ENCODE measurements at regions not wholly inside any gene's neighbourhood (a gene's known extent, or its start where the extent isn't known, plus 50 kb on each side); places are given as distances from the start of the nearest gene placed in this dataset.

DNA sequence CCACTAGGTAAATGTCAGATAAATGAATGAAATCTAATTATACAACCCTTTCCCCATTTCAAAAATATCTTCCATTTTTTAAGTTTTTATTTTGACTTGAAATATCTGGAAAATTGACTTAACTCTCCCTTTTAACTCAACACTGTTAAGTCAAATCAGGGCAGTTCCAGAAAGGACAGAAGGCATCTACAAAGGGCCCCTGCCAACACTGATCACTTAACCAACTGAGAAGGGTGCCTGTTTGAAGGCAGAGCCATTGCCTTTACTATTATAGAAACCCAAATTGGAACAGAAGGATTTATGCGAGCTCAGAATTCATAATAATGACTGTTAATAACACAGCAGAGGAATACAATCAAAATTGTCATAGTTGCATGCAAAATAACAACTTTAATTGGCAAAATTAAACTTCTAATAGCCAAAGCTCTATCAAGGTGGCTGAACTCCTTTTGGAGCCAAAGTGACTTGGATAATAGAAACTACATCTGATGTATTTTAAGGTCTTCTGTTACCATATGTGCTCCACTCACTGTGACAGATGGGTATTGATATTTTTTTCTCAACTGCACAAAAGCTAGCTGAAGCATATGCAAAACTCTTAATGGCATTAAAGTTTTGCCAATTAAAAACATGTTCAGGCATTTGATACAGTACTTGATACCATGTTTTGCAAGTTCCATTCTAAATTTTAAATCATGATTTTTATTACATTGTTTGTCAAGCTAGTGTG lies 383.8 kb downstream of the NOVA1 start:
- H3K4me1 ChIP-seq (ENCODE audit: control insufficient read depth, low read length), result no peaks in the 10 kb centered on the region
- H3K27ac ChIP-seq (ENCODE audit: low read depth, low read length), result no peak overlapping the region
- H3K9me3 ChIP-seq (ENCODE audit: control insufficient read depth, insufficient read depth, low read length), result no peaks in the 10 kb centered on the region
- no peaks in the 10 kb centered on the region for H3K27me3 ChIP-seq (ENCODE audit: control insufficient read depth, low read length)
- H3K9me2 ChIP-seq (replicated peaks; ENCODE audit: control insufficient read depth, low read length), result no peaks in the 10 kb centered on the region
- TF ChIP-seq, protein P1, sequence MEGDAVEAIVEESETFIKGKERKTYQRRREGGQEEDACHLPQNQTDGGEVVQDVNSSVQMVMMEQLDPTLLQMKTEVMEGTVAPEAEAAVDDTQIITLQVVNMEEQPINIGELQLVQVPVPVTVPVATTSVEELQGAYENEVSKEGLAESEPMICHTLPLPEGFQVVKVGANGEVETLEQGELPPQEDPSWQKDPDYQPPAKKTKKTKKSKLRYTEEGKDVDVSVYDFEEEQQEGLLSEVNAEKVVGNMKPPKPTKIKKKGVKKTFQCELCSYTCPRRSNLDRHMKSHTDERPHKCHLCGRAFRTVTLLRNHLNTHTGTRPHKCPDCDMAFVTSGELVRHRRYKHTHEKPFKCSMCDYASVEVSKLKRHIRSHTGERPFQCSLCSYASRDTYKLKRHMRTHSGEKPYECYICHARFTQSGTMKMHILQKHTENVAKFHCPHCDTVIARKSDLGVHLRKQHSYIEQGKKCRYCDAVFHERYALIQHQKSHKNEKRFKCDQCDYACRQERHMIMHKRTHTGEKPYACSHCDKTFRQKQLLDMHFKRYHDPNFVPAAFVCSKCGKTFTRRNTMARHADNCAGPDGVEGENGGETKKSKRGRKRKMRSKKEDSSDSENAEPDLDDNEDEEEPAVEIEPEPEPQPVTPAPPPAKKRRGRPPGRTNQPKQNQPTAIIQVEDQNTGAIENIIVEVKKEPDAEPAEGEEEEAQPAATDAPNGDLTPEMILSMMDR (IDR thresholded peaks at IDR 0.05; ENCODE audit: low read depth, low read length, poor library complexity, severe bottlenecking), result no peak
- no peak for TF ChIP-seq EZH2phosphoT487 (IDR thresholded peaks at IDR 0.05; ENCODE audit: borderline replicate concordance, low read length)
- H3K79me2 ChIP-seq (ENCODE audit: control insufficient read depth, low read length), result no peaks in the 10 kb centered on the region
- H3K4me2 ChIP-seq (ENCODE audit: low read length), result no peak overlapping the region
- H4K20me1 ChIP-seq (ENCODE audit: control insufficient read depth, insufficient read depth, low read depth, low read length), result no peaks in the 10 kb centered on the region
- H3K36me3 ChIP-seq (ENCODE audit: control insufficient read depth, low read length), result no peaks in the 10 kb centered on the region
- H3F3A ChIP-seq (ENCODE audit: control insufficient read depth, insufficient read depth), result no peaks in the 10 kb centered on the region
- H3K4me3 ChIP-seq (ENCODE audit: low read length), result no peak overlapping the region

DNA sequence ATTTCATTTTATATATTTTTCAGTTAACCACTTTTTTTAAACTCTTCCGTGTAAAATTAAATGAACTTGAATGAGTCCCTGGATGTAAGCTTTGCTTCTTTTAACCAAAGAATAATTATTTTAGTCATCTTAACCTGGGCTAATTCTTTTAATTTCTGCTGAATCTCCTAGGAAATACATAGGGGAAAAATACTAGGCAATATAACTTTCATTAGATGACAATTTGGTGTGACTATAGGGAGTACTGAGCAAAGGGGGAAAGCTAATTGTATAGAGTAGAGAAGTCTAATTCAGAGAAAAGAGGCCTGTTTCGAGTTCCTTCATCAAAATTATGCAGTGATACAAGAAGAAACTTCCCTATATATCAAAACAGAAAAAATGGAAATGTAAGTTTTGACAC lies 388.1 kb downstream of the NOVA1 start:
- no peak overlapping the region for H3K27ac ChIP-seq (ENCODE audit: low read depth, low read length)
- no peaks in the 10 kb centered on the region for H3K4me1 ChIP-seq (ENCODE audit: control insufficient read depth, low read length)
- H4K20me1 ChIP-seq (ENCODE audit: control insufficient read depth, insufficient read depth, low read depth, low read length), result no peaks in the 10 kb centered on the region
- peaks cover 2% of the 10 kb centered on the region; the same call in 1 of the 2 replicates for H3K9me3 ChIP-seq (ENCODE audit: control insufficient read depth, insufficient read depth, low read length)
- H3K79me2 ChIP-seq (ENCODE audit: control insufficient read depth, low read length), result no peaks in the 10 kb centered on the region
- H3F3A ChIP-seq (ENCODE audit: control insufficient read depth, insufficient read depth), result no peaks in the 10 kb centered on the region
- no peak overlapping the region for H3K4me3 ChIP-seq (ENCODE audit: low read length)
- H3K36me3 ChIP-seq (ENCODE audit: control insufficient read depth, low read length), result no peaks in the 10 kb centered on the region
- H3K9me2 ChIP-seq (replicated peaks; ENCODE audit: control insufficient read depth, low read length), result no peaks in the 10 kb centered on the region
- no peak overlapping the region for H3K4me2 ChIP-seq (ENCODE audit: low read length)
- TF ChIP-seq, protein P1 (IDR thresholded peaks at IDR 0.05; ENCODE audit: low read depth, low read length, poor library complexity, severe bottlenecking), result no peak
- no peak for TF ChIP-seq EZH2phosphoT487 (IDR thresholded peaks at IDR 0.05; ENCODE audit: borderline replicate concordance, low read length)
- no peaks in the 10 kb centered on the region for H3K27me3 ChIP-seq (ENCODE audit: control insufficient read depth, low read length)

DNA sequence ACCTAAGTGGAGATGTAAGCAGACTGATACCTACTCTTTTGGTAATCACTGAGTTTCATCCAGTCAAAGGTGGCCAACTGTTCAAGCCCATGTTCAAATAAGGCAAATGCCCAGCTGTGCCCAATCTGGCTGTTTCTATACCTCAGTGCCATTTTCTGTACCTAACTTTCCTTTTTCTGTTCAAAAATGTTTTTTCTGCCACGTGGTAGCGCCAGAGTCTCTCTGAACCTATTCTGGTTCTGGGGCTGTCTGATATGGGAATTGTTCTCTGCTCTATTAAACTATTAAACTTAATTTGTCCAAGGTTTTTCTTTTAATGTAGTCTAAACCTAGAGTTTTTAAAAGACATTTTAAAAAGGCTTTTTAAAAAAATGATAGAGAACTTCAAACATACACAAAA lies 391.2 kb downstream of the NOVA1 start:
- Histone ChIP-seq H3F3A (ENCODE audit: control insufficient read depth, insufficient read depth) (no peaks in the 10 kb centered on the region), H3K27me3 (ENCODE audit: control insufficient read depth, low read length) (no peaks in the 10 kb centered on the region)

More for the DNA sequence above, 391.2 kb downstream of the NOVA1 start:
- Histone ChIP-seq H3K79me2 (ENCODE audit: control insufficient read depth, low read length) (no peaks in the 10 kb centered on the region), H3K4me2 (ENCODE audit: low read length) (no peak overlapping the region), H3K36me3 (ENCODE audit: control insufficient read depth, low read length) (no peaks in the 10 kb centered on the region), H3K9me2 (replicated peaks; ENCODE audit: control insufficient read depth, low read length) (no peaks in the 10 kb centered on the region), H3K4me3 (ENCODE audit: low read length) (no peak overlapping the region), H4K20me1 (ENCODE audit: control insufficient read depth, insufficient read depth, low read depth, low read length) (no peaks in the 10 kb centered on the region), H3K27ac (ENCODE audit: low read depth, low read length) (no peak overlapping the region), H3K9me3 (ENCODE audit: control insufficient read depth, insufficient read depth, low read length) (peaks cover 7% of the 10 kb centered on the region; the same call in 1 of the 2 replicates), H3K4me1 (ENCODE audit: control insufficient read depth, low read length) (no peaks in the 10 kb centered on the region)
- TF ChIP-seq, protein P1 (IDR thresholded peaks at IDR 0.05; ENCODE audit: low read depth, low read length, poor library complexity, severe bottlenecking), result no peak
- no peak for TF ChIP-seq EZH2phosphoT487 (IDR thresholded peaks at IDR 0.05; ENCODE audit: borderline replicate concordance, low read length)

All from DOHH2 (cell line).